ENCODE measurements at regions not wholly inside any gene's neighbourhood (a gene's known extent, or its start where the extent isn't known, plus 50 kb on each side); places are given as distances from the start of the nearest gene placed in this dataset.

DNA sequence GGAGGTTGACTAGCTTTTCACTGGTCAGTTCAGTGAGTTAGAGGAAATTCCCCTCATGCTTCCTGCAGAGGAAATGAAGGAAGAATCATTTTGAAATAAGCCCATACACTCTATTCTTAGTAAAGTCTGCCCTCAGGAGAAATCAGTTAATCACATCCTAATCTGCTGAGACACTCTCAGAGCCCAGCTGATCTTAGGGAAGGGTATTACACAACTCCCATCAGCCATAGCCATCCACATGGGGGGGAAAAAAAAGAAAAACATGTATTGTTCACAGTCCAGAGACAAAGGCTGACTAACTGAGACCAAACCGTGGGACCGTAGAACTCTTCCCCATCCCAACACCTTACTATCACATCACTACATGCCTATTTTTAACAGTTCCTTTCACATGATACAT, 722.3 kb downstream of the CDH8 start:
- DNase-seq = no peak

GRCh38 chr16:61309386-61309785, 726.9 kb downstream of the CDH8 start:
- no peak for DNase-seq

GRCh38 chr16:61306204-61306603, 730.0 kb downstream of the CDH8 start:
- no peak for DNase-seq

DNA sequence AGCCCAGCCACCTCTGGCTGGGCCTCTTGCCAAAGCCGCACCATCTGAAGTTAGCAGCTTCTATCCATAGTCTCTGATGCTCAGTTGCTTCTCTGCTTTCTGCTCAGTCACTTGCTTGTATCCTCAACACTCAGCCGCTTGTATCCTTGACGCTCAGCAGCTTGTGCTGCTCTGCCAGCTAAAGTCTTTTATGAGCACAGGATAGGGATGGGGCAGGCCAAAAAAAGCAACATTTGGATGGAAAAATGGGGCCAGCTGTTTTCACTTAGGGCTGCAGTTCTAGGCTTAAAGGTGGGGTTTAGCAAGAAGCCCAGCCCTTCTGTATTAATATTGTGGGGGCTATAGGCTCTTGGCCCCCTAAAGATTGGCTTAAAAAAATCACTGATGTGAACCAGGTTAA, 739.4 kb downstream of the CDH8 start:
- no peak for DNase-seq

DNA sequence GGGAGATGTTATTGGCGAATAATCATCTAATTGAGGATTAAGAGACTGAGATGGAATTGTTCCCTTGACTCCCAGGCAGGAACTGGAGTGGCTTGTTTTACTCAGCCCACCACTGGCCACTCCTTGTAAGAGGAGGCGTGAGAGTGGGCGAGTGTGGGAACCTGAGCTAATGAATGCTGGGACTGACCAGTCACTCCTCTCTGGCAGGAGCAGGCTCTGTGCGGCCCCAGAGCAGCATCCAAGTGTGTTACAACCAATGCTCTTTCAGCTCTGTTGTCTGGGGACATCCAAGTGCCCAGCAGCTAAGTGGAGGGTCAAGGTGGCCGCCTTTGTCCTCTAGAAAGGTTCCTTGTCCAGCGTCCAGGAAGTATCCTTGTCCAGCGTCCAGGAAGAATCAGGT, 739.9 kb downstream of the CDH8 start:
- DNase-seq = no peak

DNA sequence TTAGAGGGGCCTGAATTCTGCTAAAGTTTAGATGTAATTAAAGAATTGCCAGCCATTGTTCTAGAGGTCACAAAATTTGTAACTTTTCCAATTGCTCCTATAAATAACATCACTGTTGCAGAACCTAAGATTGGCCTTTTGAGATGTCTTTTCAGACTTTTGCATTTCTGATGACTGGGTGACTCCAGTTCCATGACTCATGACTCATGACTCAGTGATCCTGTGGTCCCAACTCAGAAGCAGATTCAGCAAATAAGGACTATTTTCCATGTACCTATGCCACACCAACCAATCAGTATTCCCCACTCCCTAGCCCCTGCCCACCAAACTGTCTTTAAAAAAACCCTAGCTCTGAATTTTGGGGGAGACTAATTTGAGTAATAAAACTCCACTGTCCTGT, 740.9 kb downstream of the CDH8 start:
- DNase-seq = no peak

- DNase-seq = no peak
Measured at GRCh38 chr16:61289141-61289540, 747.1 kb downstream of the CDH8 start.

DNA sequence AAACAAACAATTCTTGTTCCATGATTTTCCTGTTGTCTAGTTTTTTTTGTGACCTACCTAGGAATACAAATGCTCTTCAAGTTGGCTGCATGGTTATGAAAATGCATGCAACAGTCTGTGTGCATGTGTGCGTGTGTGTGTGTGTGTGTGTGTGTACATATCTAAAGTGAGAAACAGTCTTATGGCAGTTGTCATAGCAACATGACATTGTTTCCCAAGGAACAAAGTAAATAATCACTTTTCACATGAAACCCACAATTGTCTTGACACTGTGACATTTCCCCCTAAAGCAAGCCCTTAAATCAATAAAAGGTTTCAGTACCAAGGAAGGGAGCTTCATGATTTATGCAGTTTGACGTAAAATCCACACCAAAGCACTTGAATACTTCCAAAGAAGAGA, 758.4 kb downstream of the CDH8 start:
- DNase-seq = no peak

DNA sequence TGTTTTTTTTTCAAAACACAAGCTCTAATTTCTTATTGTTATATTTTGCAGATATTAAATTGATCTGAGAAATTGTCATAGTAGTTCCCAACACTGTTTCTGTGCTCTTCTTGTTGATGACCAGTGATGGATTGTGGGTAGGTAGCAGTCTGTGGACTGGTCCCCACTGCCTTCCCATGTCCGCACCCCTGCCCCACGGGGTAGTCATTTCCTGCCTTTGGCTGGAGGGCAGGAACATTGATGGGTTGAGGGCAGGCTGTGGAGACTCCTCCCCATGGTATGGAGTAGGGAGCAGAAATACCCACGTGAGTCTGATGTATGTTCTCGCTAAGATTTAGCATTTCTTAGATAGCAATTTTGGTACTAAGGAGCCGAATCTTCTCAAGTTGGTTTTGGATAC, 762.0 kb downstream of the CDH8 start:
- no peak for DNase-seq

- DNase-seq = no peak
Measured at GRCh38 chr16:61270726-61271125, 765.5 kb downstream of the CDH8 start.

DNA sequence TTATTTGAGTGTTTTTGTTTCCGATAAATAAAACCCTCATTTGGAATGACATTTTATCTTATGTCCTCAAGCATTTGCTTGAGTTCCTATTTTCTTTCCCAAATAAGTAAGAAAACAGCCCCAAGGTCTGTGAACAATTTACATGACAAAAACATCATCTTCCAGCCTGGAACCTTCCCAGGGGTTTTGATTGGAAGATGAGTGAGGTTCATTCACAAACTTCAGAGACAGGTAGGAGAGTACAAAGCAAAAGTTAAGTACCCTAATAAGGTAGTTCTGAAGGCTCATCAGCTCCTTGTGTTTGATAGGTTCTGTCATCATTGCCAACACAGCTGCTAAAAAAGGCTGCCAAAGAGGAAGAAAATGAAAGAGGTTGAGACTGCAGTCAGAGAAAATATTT, 772.8 kb downstream of the CDH8 start:
- DNase-seq = no peak

GRCh38 chr16:61261315-61261714, 774.9 kb downstream of the CDH8 start:
- no peak for DNase-seq

- no peak for DNase-seq
Measured at GRCh38 chr16:61246592-61246991, 789.6 kb downstream of the CDH8 start.

DNA sequence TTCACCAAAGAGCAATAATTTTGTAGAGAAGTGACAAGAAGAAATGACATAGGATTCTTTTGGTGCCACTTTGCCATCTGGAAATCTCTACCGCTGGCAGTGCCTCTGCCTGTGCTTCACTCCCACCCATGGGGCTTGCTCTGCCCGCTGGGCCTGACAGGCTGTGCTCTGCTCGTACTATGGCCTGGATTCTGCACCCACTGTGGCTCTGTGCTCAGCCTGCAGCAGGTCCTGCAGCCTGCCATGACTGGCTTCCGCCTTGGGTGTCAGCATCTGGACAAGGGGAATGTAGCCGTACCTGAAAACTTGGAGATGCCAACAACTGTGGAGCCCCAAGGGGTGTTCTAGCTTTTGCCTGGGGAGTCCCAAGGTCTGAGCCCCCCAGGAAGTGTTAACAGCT, 792.3 kb downstream of the CDH8 start:
- no peak for DNase-seq

- DNase-seq = no peak
Measured at GRCh38 chr16:61237884-61238485, 798.3 kb downstream of the CDH8 start.

DNA sequence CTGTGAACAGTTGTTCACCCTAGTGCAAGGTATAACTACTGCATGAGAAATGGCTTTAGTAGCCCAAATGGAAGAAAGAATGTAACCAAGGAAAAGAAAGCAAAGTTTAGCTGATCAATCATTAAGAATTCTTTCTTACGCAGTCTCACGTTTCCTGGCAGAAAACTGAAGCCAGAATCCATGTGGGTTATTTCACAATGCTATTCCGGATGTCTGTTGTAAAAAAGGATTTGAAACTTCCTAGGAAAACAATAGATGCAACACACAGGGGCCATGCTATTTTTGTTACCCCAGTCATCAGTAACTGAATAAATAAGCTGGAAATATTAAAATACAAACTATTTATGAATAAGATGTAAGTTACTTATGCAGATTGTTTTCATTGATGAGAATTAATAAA, 802.5 kb downstream of the CDH8 start:
- DNase-seq = no peak

- no peak for DNase-seq
Measured at GRCh38 chr16:61228371-61228770, 807.9 kb downstream of the CDH8 start.

DNA sequence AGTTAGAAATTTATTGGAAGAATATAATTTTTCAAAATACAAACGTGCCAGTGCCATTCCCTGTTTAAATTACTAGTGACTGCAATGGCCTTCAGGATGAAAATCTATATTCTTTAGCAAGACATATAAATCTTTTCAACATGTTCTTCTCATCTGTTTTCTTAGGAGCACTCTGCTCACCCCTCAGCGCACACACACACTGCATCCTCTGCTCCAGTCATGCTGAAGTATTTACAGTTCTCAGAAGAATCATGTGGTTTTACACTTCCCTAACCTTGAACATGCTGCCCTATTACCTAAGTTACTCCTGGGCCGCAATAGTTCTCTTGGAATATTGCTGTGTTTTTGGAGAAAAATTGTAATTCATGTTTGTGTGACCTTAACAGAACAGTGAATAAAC, 820.6 kb downstream of the CDH8 start:
- no peak for DNase-seq

GRCh38 chr16:61214780-61215179, 821.5 kb downstream of the CDH8 start:
- no peak for DNase-seq

DNA sequence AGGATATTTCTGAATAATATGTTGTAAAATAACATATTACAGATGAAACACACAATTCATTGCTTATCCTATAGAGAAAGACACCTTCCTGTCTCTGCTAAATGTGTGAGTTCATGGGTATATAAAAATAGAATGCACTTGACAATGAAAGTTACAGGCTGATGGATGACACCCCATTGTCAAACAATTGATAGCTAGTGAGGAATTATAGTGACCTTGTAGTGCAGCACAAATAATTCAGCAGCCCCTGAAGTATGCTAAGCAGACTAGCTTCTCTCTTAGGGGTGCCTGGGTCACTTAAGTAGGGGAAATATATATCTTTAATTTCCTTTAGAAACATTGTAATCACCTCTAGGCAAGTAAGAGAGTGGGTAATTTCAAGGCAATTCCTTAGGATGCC, 826.2 kb downstream of the CDH8 start:
- no peak for DNase-seq

GRCh38 chr16:61195006-61195405, 841.2 kb downstream of the CDH8 start:
- no peak for DNase-seq

DNA sequence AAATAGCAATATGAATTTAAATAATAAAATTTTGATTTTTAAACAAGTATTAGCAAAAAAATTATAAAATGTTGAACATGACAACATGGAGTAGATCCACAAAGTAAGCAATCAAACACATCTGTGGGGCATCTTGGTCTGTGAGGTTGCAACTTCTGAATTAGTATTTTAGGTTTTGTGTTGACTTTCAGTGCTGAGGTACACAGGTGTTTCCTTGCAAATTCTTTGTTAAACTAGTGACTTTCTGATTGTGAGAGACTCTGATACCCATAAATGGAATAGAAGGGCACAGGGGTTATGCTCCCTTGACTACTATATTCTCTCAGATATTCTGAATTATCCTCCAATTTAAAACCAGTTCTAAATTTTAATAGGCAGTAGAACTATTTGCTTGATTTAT, 841.7 kb downstream of the CDH8 start:
- no peak for DNase-seq

- DNase-seq = no peak
Measured at GRCh38 chr16:61182391-61182790, 853.8 kb downstream of the CDH8 start.

GRCh38 chr16:61181982-61182381, 854.3 kb downstream of the CDH8 start:
- DNase-seq = no peak

- no peak for DNase-seq
Measured at GRCh38 chr16:61179561-61179960, 856.7 kb downstream of the CDH8 start.

DNA sequence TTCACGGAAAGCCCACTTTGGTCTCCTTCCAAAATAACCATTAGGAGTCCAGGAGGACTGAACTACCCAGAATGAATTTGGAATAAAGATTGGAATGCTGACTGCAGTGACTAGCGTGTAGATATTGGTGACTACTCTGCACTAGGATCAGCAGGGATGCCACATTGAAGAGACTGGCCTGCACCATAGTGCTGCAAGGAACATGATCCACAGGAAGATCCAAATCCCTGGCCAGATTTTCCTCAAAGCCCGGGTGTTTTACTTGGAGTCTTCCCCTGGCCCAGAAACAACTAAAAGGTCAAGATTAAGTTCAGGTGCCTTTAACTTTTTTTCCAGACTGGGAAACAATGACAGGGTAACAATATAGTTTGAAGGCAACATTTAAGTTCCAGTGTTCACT, 870.4 kb downstream of the CDH8 start:
- DNase-seq = no peak

Data from SHP77 treated with DMSO at 0.1 percent for 48 hours (cell line).